ENCODE measurements at regions not wholly inside any gene's neighbourhood (a gene's known extent, or its start where the extent isn't known, plus 50 kb on each side); places are given as distances from the start of the nearest gene placed in this dataset.

DNA sequence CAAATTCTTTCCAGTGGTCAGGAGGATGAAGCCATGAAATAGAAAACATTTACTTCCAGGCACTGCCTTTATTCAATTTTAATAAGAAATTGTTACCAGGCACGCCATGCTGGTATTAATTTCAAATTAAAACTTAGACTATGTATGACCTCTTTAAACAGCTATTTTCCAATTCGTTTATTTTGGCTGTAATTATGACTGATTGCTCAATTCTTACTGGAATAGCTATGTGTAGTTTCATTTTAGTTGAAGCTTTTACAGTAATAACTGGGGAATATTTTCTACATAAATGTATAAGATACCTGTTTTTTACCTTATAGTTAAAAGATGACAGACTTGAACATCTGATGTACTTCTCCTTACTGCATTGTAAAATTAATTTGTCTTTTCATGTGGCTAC is 480.0 kb upstream of the GOLIM4 start:
- Histone ChIP-seq H2AFZ (ENCODE audit: low read length) (no peak overlapping the region), H3K4me3 (replicated peaks in 1 of 3; ENCODE audit: insufficient read depth in 1 of 3, low read depth in 2 of 3, low read length in 3 of 3) (no peak overlapping the region), H3K4me1 (ENCODE audit: insufficient read depth, low read length) (peaks cover 17% of the 10 kb centered on the region), H3K4me2 (ENCODE audit: low read depth, low read length) (no peak overlapping the region), H4K20me1 (ENCODE audit: insufficient read depth, low read length) (no peaks in the 10 kb centered on the region), H3K9ac (ENCODE audit: insufficient read depth, low read depth, low read length) (no peak overlapping the region), H3K27me3 (ENCODE audit: control insufficient read depth in 1 of 2, insufficient read depth in 2 of 2, low read length in 2 of 2) (no peaks in the 10 kb centered on the region), H3K79me2 (ENCODE audit: insufficient read depth, low read length) (no peaks in the 10 kb centered on the region), H3K36me3 (replicated peaks in 1 of 2; ENCODE audit: control insufficient read depth in 1 of 2, insufficient read depth in 2 of 2, low read length in 2 of 2) (no peaks in the 10 kb centered on the region), H3K27ac (ENCODE audit: extremely low read length, insufficient read depth, low read length) (no peak overlapping the region), H3K9me3 (ENCODE audit: low read length) (no peaks in the 10 kb centered on the region)
- ATAC-seq (no peak), DNase-seq (ENCODE audit: low spot score) (no peak), FAIRE-seq (no peak)
- TF ChIP-seq ZNF569 (CRISPR knock-in tag; IDR thresholded peaks at IDR 0.05; ENCODE audit: borderline replicate concordance) (no peak), MIER2 (CRISPR knock-in tag; IDR thresholded peaks at IDR 0.05) (no peak), MAFK (conservative IDR thresholded peaks at IDR 0.05 in 1 of 2, IDR thresholded peaks at IDR 0.05 in 1 of 2; ENCODE audit: low read length in 2 of 2) (no peak)
- TF ChIP-seq, protein P1, sequence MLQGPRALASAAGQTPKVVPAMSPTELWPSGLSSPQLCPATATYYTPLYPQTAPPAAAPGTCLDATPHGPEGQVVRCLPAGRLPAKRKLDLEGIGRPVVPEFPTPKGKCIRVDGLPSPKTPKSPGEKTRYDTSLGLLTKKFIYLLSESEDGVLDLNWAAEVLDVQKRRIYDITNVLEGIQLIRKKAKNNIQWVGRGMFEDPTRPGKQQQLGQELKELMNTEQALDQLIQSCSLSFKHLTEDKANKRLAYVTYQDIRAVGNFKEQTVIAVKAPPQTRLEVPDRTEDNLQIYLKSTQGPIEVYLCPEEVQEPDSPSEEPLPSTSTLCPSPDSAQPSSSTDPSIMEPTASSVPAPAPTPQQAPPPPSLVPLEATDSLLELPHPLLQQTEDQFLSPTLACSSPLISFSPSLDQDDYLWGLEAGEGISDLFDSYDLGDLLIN (CRISPR knock-in tag; IDR thresholded peaks at IDR 0.05; ENCODE audit: borderline replicate concordance): no peak
- TF ChIP-seq, protein P2, sequence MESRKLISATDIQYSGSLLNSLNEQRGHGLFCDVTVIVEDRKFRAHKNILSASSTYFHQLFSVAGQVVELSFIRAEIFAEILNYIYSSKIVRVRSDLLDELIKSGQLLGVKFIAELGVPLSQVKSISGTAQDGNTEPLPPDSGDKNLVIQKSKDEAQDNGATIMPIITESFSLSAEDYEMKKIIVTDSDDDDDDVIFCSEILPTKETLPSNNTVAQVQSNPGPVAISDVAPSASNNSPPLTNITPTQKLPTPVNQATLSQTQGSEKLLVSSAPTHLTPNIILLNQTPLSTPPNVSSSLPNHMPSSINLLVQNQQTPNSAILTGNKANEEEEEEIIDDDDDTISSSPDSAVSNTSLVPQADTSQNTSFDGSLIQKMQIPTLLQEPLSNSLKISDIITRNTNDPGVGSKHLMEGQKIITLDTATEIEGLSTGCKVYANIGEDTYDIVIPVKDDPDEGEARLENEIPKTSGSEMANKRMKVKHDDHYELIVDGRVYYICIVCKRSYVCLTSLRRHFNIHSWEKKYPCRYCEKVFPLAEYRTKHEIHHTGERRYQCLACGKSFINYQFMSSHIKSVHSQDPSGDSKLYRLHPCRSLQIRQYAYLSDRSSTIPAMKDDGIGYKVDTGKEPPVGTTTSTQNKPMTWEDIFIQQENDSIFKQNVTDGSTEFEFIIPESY (CRISPR knock-in tag; IDR thresholded peaks at IDR 0.05): no peak
- BruUV-seq (replicated peaks): no TSS peak
- POLR2A ChIA-PET: no interaction called here
- WGBS (ENCODE audit: low lambda C conversion rate): 27% methylated on average over 2 of the region's 2 CpGs
- intact Hi-C loops (cut with micrococcal nuclease; ENCODE audit: unreplicated experiment): no loop called here
- in situ Hi-C loops (cut with HindIII; ENCODE audit: extremely low pct_ligation_motif_present, low pct_unique_long_range_greater_than_20kb): no loop called here
- CTCF ChIA-PET (ENCODE audit: low intra/inter-chr PET ratio, low total read pairs): no interaction called here
